ENCODE measurements at regions not wholly inside any gene's neighbourhood (a gene's known extent, or its start where the extent isn't known, plus 50 kb on each side); places are given as distances from the start of the nearest gene placed in this dataset.
A peak's percentile ranks its signal among the peaks of the same experiment; 100 is the strongest.

DNA sequence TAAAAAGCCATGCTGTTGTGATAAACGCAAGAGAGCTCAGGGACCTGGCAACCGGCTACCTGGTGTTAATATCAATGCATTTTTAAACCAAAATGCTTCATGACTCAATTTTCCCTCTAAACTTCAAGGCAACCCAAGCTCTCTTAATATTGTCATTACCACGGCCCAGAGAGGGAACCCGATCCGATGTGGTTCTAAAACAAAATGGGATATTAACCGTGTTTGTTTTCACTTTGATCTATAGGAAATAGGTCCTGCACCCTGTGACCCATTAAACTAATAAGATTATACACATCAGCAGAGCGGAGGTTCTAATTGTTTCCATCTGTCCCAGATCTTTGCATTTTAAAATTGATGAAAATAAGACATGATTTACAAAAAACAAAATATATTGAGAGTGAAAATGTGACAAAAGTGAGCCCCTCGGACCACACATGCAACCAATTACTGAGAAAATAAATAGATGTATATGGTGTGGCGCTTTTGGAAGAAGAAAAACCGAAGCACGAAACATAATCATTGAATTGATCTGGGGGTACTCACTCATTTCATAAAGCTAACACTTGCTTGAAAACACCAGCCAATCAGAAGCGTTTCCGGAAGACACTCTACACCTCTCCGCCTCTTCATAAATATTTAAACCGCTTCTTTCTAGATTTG lies 290.3 kb upstream of the NFE2L3 start:
- DNase-seq (ENCODE audit: low read depth) = no peak

DNA sequence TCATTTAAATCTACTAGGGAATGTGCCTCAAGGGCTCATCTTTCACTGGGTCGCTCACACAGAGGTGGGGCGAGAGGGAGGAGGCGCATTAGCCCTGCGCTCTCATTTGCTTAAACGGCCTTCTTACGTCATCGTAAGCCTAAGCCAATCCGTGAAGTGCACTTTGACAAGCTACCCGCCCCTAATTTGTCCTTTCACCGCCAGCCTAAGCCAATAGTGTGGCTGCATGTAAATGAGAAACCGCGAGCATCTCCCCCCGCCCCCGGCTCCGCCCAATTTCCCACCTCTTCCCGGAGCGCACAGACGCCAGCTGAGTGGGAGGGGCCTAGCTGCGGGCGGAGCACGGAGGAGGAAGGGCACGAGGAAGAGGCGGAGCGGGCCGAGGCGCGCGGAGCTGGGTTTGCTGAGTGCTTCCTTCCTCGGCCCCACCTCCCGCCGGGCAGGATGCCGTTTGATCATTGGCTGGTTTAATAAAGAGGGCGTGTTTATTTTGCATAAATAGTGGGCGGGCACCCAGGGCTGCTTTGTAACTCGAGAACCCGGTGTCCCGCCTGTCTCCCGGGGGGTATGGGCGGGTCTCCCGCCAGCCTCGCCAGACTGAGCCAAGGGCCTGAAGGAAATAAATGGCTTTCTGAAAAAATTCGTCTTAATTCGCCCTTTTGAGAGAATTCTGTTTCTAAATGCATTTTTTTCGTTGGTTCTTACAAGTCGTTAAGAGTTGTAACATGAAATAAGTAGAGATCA lies 289.6 kb upstream of the NFE2L3 start:
- DNase-seq (ENCODE audit: low read depth) = peak; percentile 100

DNA sequence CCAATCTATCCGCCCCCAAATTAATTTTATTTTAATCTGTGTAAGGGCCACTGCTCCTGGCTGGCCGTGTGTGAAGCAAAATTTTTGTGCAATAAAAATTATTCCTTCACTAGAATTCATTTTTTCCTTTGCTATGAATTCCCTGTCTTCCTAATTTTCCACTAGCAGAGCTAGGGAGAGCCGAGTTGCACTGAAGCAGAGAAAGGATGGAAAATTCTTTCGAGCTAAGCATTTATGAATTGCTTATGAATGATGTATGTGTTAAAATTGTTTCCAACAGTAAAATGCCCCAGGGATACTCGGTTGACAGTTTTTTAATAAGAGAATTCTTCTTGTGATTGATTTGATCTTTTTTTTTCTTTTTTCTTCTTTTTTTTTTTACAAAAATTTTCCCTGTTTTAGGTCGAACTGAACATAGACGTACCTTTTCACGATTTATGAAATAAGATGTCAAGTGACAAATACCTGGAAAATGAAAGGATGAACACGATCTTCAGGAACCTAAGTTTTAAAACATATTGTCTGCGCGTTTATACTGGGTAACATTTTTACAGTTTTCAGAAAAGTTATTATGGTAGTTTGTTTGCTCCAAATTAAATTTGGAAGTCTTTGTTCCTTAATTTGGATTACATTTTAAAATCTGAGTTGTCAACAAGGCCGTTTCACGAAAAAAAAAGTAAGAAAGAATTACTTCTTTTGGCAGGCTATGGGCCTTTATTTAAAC lies 288.8 kb upstream of the NFE2L3 start:
- DNase-seq (ENCODE audit: low read depth) = no peak

DNA sequence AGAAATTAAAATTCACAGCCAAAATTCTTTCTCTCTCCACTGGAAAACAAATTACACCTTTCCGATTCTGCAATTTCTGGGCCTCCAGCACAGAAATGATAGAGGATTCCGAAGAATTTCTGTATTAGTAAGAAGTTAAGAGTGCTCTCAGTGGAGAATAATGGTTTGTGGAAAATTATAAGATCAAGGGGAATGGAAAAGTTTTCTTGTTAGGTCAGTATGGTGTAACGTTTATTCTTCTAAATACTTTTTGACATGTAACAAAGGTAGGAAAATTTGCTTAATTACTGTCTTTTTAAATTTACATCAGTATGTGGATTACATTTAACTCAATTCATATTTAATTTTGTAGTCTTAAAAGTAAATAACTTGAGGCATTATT lies 288.3 kb upstream of the NFE2L3 start:
- DNase-seq (ENCODE audit: low read depth) = no peak

DNA sequence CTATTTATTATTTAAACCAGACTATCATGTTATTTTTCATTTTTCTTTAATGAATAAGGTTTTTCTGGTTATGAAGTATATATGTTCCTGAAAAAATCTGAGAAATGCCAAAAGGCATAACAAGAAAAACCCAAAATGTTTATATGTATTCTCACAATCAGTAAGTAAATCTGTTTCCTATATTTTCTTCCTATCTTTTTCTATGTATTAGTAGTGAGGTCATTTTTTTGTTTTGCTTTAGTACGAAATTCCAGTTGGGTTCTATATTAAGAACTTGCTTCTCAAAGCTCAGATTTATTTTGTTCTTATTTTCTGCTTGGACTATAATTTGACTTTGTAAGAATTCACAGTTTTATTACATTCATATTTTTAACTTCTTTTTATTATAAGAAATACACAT lies 287.5 kb upstream of the NFE2L3 start:
- DNase-seq (ENCODE audit: low read depth) = no peak

DNA sequence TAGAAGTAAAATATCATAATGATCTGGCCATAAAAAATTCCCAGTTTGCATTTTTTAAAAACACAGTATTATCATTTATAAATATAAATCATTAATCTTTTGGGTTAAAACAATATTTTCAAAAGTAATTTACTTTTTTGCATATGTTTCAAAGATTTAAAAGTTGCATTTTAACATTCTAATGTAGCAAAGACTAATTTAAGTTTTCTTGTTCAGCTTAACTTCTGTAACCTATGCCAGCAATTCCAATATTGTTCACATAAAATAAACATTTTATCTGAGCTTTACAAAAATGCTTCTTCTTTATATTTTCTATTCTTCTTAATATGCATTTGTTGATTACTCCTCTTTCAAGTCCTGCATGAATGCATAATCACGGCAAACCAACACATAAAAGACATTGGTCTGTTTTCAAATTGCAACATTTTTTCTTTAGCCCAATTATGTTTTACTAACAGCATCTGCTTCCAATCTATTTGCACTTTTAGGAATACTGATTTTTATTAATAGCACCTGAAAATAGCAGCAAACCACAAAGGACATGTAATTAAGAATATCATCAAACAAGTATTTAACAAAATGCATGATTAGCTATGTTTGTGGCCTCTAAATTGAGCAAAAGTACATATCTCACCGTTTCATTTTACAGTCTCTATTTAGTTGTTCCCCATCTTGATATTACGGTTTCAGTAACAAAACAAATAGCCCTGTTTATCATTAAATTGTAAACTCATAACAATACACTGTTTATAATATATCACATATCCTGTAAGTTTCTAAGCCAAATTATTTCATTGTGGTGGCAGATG lies 286.9 kb upstream of the NFE2L3 start:
- DNase-seq (ENCODE audit: low read depth) = no peak

DNA sequence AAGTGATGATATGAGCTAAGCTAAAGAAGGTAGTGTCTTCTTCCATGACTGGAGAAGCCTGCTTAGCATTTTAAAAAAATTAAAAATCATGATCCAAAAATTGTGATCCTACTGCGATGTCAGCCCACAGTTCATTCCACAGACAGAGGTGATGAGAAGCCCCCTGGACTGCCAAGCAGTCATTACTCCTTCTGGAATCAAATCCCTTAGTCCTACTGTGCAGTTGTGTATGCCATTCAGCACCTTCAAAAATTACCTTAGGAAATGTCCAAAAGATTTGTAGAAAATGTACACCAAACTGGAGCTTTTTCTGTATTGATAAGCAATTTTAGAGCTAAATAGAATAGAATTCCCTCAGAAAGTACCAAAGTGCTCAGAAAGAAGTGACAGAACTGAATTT lies 283.5 kb upstream of the NFE2L3 start:
- DNase-seq (ENCODE audit: low read depth) = no peak

DNA sequence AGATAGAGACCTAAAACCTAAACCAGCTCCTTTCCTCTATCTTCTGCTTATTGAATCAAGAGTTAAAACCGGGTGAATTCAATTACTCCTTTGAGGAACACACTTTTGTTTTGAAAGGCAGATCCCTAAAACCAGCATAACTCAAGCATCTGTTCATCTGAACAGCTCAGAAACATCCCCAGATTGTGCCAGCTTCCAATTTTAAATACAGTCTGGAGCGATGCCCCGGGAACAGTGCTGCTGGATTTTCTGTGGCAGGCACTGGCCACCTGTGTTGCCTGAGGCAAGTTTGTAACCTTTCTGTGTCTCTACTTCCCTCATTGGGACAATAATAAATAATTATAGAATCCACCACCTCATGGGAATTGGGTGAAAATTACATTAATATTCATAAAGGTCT lies 281.4 kb upstream of the NFE2L3 start:
- no peak for DNase-seq (ENCODE audit: low read depth)

DNA sequence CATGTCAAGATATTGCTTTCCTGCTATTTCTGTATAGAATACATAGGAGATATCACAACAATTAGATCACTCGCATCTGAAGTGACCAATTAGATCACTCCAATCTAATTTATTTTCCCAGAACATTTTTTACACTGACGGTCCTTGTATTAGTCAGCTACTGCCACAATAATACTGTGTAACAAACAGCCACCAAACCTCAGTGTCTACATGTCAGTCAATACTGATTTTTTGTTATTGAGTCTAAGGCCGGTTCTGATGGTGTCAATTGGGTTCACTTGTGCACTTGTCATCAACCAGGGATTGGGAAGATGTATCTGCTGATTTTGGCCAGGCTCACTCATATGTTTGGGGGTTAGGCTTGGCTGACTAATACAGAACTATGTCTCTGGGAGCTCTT lies 275.9 kb upstream of the NFE2L3 start:
- DNase-seq (ENCODE audit: low read depth) = no peak

DNA sequence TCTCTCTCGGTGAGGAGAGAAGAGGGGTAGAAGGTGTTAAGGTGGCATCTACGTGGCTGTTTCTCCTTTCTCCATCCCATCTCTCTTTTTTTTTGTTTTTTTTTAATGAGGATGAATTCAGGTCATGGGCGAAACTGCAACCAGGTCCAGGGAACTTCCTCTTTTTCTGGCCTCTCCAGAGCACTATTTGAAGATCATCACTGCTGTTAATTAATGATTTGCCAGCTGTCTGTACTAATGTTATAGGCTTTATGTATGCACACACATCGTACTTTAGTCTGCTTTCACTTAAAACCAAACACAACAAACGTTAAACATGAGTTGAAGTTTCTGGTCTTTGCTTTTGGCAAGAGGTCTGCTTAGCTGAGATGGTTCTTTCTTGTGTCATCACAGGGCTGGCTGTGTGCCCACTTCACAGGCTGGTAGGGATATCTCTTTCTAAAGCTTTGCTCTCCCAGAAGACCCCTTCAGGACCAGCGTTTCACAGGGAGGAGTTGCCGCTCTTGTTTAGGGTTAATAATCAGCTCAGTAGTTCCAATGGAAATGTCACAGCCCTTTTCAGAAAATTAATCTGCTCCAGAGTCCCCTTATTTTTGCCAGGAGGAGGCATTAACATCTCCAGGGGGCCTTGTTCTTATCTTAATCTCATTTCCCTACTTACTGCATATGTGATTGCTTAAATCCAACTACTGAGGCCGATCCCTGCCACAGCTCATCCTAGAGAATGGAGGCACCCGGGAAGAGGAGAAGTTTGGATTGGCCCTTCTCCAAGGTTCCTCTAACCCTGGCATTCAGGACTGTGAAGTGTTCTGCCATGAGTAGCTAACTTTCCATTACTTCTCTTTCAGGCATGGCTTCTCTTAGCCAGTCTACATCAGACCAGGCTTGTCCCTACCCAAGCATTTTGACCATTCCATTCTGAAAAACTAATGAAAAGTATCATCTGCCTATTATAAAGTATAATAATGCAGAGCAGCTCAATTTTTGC lies 273.9 kb upstream of the NFE2L3 start:
- no peak for DNase-seq (ENCODE audit: low read depth)

DNA sequence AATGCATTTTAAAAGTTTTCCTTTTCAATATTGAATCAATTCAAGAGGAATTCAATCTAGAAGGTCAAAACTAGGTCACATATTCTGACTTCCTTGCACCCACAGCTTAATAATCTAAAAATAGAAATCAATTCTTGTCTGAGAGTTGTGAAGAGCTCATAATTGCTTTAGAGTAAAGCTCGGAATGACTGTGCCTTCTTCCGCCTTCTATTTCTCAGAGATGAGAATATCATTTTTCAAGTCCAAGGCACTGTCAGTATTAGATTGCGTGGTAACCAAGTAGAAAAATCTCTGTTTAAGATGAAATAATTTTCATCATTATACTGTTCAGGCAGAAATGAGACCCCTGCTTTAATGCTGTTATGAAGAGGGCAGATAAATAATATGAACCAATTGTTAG lies 272.2 kb upstream of the NFE2L3 start:
- DNase-seq (ENCODE audit: low read depth) = no peak

DNA sequence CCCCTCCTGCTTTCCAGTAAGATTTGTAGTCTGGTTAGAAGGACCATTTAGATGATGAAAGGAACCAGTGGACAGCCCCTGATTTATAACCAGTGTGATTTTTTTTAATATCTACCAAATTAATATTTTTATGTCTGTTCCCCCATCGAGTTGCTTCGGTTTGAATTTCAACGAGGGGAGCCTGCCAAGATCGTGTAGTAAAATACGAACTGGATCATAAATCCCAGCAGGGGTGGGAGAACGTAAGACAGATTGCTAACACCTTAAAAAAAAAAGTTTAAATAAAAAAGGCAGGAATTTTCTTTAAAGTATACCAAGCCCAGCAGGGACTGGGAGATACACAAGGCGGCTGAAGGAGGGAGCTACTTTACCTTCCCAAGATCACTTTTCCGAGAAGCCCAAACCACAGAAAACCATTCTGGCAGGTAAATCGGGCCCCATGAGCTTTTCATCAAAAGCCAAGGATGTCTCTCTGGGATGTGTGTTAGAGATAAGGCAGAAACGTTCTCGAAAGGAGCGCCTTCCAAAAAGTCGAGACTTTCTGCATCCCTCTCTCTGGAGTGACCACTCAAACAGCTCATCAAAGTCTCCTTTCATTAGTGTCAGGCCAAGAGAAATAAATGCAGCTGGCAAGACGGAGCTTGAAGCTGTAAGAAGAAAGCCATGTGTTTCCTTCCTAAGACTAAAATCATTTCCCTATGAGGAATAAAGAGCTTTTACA lies 270.5 kb upstream of the NFE2L3 start:
- DNase-seq (ENCODE audit: low read depth) = no peak

DNA sequence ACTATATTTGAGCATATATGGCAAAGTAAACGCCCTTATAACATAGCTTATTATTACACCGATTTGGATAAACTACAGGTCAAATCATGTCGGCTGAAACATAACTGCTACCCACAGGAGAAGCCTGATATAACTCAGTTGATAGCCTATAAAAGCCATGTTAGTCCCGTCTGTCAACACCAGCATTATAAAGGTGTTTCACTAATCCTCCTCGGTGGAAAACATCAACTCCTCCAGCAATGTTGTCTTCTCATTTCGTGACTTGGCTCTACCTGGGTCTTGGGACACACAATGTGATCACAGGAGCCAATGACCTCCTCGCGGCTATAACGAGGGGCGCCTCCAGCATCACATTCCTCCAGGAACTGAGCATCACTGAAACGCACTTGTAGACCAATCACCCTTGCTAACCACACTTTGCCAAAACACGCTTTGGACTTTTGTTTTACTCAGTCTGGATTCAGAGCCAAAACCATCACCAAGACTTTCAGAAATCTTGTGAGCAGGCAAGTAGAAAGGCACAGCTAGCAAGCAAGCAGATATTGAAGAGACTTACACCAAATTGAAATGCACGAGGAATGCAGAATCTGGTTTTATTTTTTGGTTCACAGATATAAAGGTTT lies 269.7 kb upstream of the NFE2L3 start:
- no peak for DNase-seq (ENCODE audit: low read depth)

DNA sequence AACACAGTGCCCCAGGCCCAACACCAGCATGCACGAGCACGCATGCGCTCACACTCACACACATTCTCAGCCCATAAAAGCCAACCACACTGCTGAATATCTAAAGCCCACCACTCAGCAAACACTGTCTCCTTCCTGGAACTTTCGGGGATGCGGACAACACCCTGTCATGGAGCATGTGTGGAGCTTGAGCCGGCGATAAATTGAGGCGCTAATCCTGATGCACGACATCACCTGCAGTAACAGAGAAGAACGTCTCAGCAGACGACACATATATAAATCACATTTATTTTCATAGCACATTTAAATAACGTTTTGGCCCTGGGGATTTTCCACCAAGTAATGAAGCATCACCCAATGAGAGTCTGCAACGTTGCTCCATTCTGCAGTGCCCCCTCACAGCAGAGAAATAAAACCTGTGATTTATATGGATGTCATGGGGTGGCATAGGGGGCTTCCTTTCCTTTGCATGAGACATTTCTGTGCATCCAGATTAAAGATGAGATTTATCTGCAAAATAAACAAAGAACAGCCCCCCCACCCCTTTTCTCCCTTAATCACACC lies 267.7 kb upstream of the NFE2L3 start:
- DNase-seq (ENCODE audit: low read depth) = no peak

DNA sequence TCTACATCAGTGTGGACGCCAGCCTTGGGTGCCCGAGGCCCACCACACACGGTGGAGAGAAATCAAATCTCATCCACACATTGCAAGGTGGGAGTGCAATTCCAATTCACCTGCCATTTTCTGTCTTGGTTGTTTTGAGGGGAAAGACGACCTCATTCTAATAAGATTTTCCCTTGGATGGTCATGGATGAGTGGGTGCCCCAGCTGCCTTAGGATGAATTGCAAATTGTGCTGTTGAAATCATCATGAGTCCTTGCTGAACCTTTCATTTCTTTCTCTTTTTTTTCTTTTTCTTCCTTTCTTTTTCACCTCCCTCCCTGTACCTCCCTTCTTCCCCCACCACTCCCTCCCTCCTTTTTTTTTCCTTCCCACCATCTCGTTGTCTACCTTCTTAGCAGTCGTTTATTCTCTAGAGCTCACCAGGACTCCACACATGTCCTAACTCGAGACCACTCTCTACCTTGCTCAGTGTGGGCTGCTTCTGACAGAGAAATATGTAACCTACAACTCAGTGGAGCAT lies 266.9 kb upstream of the NFE2L3 start:
- no peak for DNase-seq (ENCODE audit: low read depth)

DNA sequence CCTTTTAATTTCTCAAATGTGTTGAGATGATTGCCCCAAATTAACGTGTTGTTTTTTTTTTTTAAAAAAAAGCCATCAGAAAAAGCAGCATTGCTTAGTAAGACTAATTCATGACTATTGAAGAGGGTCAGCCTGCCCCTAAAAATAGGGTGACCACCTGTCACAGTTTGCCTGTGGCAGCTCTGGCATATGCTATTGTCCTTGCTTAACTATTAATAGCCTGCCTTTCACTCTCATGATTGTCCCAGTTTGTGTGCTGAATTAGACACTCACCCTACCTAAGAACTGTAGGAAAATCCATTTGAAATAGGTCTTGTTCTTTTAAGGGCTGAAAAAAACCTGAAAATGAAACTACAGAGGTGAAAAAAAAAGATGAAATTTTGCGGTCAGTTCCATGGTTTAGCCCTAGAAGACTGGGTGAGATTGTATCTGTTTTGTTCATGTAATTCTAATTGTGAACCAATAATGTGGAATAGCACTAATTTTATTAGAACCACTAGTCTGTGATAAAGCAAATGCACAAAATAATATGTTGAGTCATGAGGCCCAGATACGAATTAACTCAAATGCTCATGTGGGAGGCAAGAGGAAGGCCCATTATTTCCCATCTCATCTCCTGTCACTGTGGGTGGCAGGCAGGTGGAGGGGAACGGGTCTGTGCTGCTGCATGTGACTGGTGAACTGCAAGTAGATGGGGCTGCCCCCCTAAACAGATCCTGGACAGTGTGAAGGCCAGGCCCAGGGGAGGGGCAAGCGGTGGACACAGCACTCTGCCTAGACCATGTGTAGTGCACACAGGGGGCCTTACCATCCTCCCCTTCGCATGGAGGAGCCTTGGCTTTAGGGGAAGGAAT lies 265.4 kb upstream of the NFE2L3 start:
- no peak for DNase-seq (ENCODE audit: low read depth)

DNA sequence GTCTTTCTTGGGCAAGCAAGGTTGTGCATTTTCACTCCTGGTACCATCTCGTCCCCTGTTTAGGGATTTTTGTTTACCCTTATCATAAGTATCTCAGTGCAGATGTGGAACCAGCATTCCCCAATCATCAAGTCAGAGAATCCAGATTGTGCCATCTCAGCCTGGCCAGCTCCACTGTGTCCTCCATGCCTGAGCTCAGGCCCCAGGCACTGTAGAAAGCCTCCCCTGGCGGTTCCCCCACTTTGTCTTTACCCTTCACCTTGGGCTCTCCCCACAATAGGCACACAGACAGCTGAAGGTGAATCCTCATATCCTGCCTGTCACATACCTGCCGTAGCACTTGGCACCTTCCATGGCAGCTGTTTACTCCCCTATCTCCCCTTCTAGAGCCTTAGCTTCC lies 264.7 kb upstream of the NFE2L3 start:
- no peak for DNase-seq (ENCODE audit: low read depth)

DNA sequence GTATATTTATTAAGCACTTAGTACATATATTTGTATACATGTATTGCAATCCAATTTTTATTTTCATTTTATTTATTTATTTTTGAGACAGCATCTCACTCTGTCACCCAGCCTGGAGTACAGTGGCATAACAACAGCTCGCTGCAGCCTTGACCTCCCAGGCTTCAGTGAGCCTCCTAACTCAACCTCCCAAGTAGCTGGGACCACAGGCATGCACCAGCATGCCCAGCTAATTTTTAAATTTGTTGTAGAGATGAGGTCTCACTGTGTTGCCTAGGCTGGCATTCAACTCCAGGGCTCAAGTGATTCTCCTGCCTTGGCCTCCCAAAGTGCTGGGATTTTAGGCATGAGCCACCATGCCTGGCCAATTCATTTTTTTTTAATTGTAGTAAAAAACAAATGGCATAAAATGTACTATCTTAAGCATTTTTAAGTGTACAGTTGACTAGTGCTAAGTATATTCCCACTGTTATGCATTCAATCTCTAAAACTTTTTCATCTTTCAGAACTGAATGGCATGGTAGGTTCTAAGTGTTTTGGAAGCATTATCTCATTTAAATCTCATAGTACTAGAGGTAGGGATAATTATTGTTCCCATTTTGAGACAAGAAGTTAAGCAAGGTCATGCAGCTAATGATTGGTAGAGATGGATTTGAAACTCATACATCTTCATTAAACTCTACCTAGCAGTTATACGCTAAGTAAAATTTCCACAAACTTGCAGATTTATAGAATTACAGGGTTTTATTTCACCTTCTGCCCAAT lies 264.0 kb upstream of the NFE2L3 start:
- DNase-seq (ENCODE audit: low read depth) = no peak
